A549 (cell line): ENCODE measurements at regions not wholly inside any gene's neighbourhood (a gene's known extent, or its start where the extent isn't known, plus 50 kb on each side); places are given as distances from the start of the nearest gene placed in this dataset.

ENCODE experiments used
- EP300 ChIP-seq, 2 experiments: fragments of >200 bp; sonication (Bioruptor Twin); formaldehyde crosslinking; IDR thresholded peaks; 2 replicates in 1 of 2; 3 replicates in 1 of 2; pipeline ENCODE4 v1.6.1; 2016 to 2017
- ESRRA ChIP-seq: fragments of 150-350 bp; IDR thresholded peaks from 2 replicates; pipeline ENCODE4 v1.6.1; 2014; ENCODE audit warnings: mild to moderate bottlenecking, low read length, borderline replicate concordance
- HOXA7 ChIP-seq: fragments of 250-450 bp; sonication (Bioruptor Pico); IDR thresholded peaks from 2 replicates; pipeline ENCODE4 v1.5.0; 2020; ENCODE audit warnings: mild to moderate bottlenecking, moderate library complexity
- MAX ChIP-seq: IDR thresholded peaks from 2 replicates; pipeline ENCODE4 v1.6.1; 2012
- MAZ ChIP-seq: fragments of 150-350 bp; IDR thresholded peaks from 2 replicates; pipeline ENCODE4 v1.6.1; 2014; ENCODE audit warnings: antibody characterized with exemption, low read depth, low read length, borderline replicate concordance
- NR3C1 ChIP-seq: fragments of >200 bp; sonication (Bioruptor Twin); formaldehyde crosslinking; IDR thresholded peaks from 3 replicates; pipeline ENCODE4 v1.6.1; 2017
- PBX3 ChIP-seq: IDR thresholded peaks from 2 replicates; pipeline ENCODE4 v1.6.1; 2012
- RAD21 ChIP-seq, 2 experiments: fragments of >200 bp in 1 of 2; sonication (Bioruptor Twin) in 1 of 2; formaldehyde crosslinking in 1 of 2; IDR thresholded peaks in 1 of 2; conservative IDR thresholded peaks in 1 of 2; 2 replicates in 1 of 2; 3 replicates in 1 of 2; pipeline ENCODE4 v1.6.1; 2012 to 2018; ENCODE audit warnings: inconsistent platforms in 1 of 2
- REST ChIP-seq: fragments of 200-600 bp; sonication (generic); IDR thresholded peaks from 2 replicates; pipeline ENCODE4 v1.6.1; 2016; ENCODE audit warnings: antibody characterized with exemption, mild to moderate bottlenecking, moderate library complexity
- SMC3 ChIP-seq: fragments of >200 bp; sonication (Bioruptor Twin); formaldehyde crosslinking; IDR thresholded peaks from 3 replicates; pipeline ENCODE4 v1.6.1; 2018; ENCODE audit warnings: inconsistent platforms
- USF2 ChIP-seq: fragments of 450-650 bp; IDR thresholded peaks from 2 replicates; pipeline ENCODE4 v1.6.1; 2014; ENCODE audit warnings: antibody characterized with exemption
- TF ChIP-seq, protein P1 (sequence below): fragments of >200 bp; sonication (Bioruptor Twin); formaldehyde crosslinking; IDR thresholded peaks from 3 replicates; pipeline ENCODE4 v1.5.1; 2016

DNA sequence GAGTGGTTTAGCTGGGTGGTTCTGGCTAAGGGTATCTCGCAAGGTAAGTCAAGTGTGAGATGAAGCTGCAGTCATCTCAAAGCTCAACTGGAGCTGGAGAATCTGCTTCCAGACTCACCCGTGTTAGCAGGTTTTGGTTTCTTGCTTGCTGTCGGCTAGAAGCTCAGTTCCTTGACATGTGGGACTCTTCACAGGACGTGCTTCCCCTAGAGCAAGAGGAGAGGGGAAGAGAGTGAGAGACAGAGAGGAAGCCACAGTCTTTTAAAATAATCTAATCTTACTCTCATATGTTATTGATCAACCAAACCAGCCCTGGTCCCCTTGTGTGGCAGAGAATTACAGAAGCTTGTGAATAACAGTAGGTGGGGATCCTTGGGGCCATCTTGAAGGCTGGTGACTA, 199.5 kb downstream of the REEP3 start:
- TF ChIP-seq RAD21 (conservative IDR thresholded peaks at IDR 0.05 in 1 of 2, IDR thresholded peaks at IDR 0.05 in 1 of 2) (no peak), MAZ (no peak), NR3C1 (no peak), PBX3 (no peak), REST (no peak), USF2 (no peak), MAX (no peak), EP300 (IDR thresholded peaks at IDR 0.05) (no peak), HOXA7 (no peak), SMC3 (no peak), ESRRA (no peak)
- TF ChIP-seq, protein P1, sequence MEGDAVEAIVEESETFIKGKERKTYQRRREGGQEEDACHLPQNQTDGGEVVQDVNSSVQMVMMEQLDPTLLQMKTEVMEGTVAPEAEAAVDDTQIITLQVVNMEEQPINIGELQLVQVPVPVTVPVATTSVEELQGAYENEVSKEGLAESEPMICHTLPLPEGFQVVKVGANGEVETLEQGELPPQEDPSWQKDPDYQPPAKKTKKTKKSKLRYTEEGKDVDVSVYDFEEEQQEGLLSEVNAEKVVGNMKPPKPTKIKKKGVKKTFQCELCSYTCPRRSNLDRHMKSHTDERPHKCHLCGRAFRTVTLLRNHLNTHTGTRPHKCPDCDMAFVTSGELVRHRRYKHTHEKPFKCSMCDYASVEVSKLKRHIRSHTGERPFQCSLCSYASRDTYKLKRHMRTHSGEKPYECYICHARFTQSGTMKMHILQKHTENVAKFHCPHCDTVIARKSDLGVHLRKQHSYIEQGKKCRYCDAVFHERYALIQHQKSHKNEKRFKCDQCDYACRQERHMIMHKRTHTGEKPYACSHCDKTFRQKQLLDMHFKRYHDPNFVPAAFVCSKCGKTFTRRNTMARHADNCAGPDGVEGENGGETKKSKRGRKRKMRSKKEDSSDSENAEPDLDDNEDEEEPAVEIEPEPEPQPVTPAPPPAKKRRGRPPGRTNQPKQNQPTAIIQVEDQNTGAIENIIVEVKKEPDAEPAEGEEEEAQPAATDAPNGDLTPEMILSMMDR = no peak
